HFFc6 (cell line): ENCODE measurements at regions not wholly inside any gene's neighbourhood (a gene's known extent, or its start where the extent isn't known, plus 50 kb on each side); places are given as distances from the start of the nearest gene placed in this dataset.

Source experiments
- DNase-seq: peaks from one replicate; pipeline ENCODE4 v3.0.0-alpha.2; 2018
- H3K27ac Mint-ChIP-seq: 2 replicates; pipeline ENCODE4 v1.8.0; 2020; ENCODE audit warnings: mild to moderate bottlenecking, mixed read lengths
- H3K27me3 Mint-ChIP-seq: 2 replicates; pipeline ENCODE4 v1.8.0; 2021; ENCODE audit warnings: mild to moderate bottlenecking, moderate library complexity, mixed read lengths; ENCODE audit not compliant: insufficient read depth
- H3K36me3 Mint-ChIP-seq: 2 replicates; pipeline ENCODE4 v1.8.0; 2021; ENCODE audit warnings: low read depth, mixed read lengths
- H3K4me1 Mint-ChIP-seq: 2 replicates; pipeline ENCODE4 v1.8.0; 2020; ENCODE audit warnings: low read depth, mixed read lengths
- H3K4me3 Mint-ChIP-seq: 2 replicates; pipeline ENCODE4 v1.8.0; 2020; ENCODE audit warnings: mild to moderate bottlenecking, moderate library complexity, mixed read lengths
- H3K9me3 Mint-ChIP-seq: 2 replicates; pipeline ENCODE4 v1.8.0; 2020; ENCODE audit warnings: mild to moderate bottlenecking, mixed read lengths
- CTCF ChIP-seq: fragments of 200-600 bp; sonication (generic); IDR thresholded peaks from 2 replicates; pipeline ENCODE4 v1.5.0; 2021; ENCODE audit warnings: antibody characterized with exemption, mild to moderate bottlenecking

- TF ChIP-seq CTCF = no peak
- Mint-ChIP-seq H3K9me3 (no peaks in the 10 kb centered on the region; the same call in none of the 2 replicates), H3K27me3 (peaks cover 11% of the 10 kb centered on the region), H3K27ac (no peak overlapping the region), H3K4me1 (peaks cover 10% of the 10 kb centered on the region), H3K36me3 (no peaks in the 10 kb centered on the region), H3K4me3 (no peak overlapping the region)
- no peak for DNase-seq
Measured at GRCh38 chr12:46109343-46110222, 119.2 kb upstream of the SCAF11 start.

- Mint-ChIP-seq H3K4me3 (no peak overlapping the region), H3K27ac (no peak overlapping the region), H3K9me3 (no peaks in the 10 kb centered on the region; the same call in none of the 2 replicates), H3K4me1 (peaks cover 10% of the 10 kb centered on the region), H3K36me3 (no peaks in the 10 kb centered on the region), H3K27me3 (peaks cover 9% of the 10 kb centered on the region)
- no peak for DNase-seq
- no peak for TF ChIP-seq CTCF
Measured at GRCh38 chr12:46108721-46109120, 118.3 kb upstream of the SCAF11 start.

GRCh38 chr12:46107591-46107990, 117.2 kb upstream of the SCAF11 start:
- H3K4me3 Mint-ChIP-seq = no peak overlapping the region
- no peak for DNase-seq
- no peak for TF ChIP-seq CTCF
- peaks cover 10% of the 10 kb centered on the region for H3K4me1 Mint-ChIP-seq
- H3K9me3 Mint-ChIP-seq = no peaks in the 10 kb centered on the region; the same call in none of the 2 replicates
- H3K27me3 Mint-ChIP-seq = peaks cover 9% of the 10 kb centered on the region
- no peaks in the 10 kb centered on the region for H3K36me3 Mint-ChIP-seq
- no peak overlapping the region for H3K27ac Mint-ChIP-seq

- Mint-ChIP-seq H3K27ac (no peak overlapping the region), H3K9me3 (no peaks in the 10 kb centered on the region), H3K27me3 (peaks cover 9% of the 10 kb centered on the region), H3K4me3 (no peak overlapping the region), H3K4me1 (peaks cover 18% of the 10 kb centered on the region), H3K36me3 (no peaks in the 10 kb centered on the region)
- TF ChIP-seq CTCF = no peak
- DNase-seq = no peak
Measured at GRCh38 chr12:46105735-46106134, 115.4 kb upstream of the SCAF11 start.

- Mint-ChIP-seq H3K4me1 (peaks cover 18% of the 10 kb centered on the region), H3K27ac (no peak overlapping the region), H3K4me3 (no peak overlapping the region), H3K27me3 (peaks cover 9% of the 10 kb centered on the region), H3K36me3 (no peaks in the 10 kb centered on the region), H3K9me3 (no peaks in the 10 kb centered on the region)
- no peak for DNase-seq
- TF ChIP-seq CTCF = no peak
Measured at GRCh38 chr12:46103559-46104383, 113.4 kb upstream of the SCAF11 start.
